Mucosa of gallbladder (tissue), 1 donor: ENCODE measurements at regions not wholly inside any gene's neighbourhood (a gene's known extent, or its start where the extent isn't known, plus 50 kb on each side); places are given as distances from the start of the nearest gene placed in this dataset.

Source experiments
- DNase-seq: peaks from one replicate; pipeline ENCODE4 v3.0.0-alpha.2; 2020; ENCODE audit warnings: low spot score
- donor health status: DM: no; HTN: no; CAD: no.

GRCh38 chr2:134079373-134079772 is 174.5 kb upstream of the MGAT5 start:
- no peak for DNase-seq

- no peak for DNase-seq
Measured at GRCh38 chr2:134080386-134081089, 173.3 kb upstream of the MGAT5 start.

- DNase-seq = no peak
Measured at GRCh38 chr2:134081238-134081938, 172.5 kb upstream of the MGAT5 start.

GRCh38 chr2:134083548-134083947 is 170.3 kb upstream of the MGAT5 start:
- DNase-seq = no peak

- no peak for DNase-seq
Measured at GRCh38 chr2:134086594-134087219, 167.2 kb upstream of the MGAT5 start.

GRCh38 chr2:134087371-134087921 is 166.4 kb upstream of the MGAT5 start:
- DNase-seq = peak; percentile 50

- no peak for DNase-seq
Measured at GRCh38 chr2:134089454-134089853, 164.4 kb upstream of the MGAT5 start.

GRCh38 chr2:134097740-134098139 is 156.1 kb upstream of the MGAT5 start:
- no peak for DNase-seq

GRCh38 chr2:134098321-134098720 is 155.6 kb upstream of the MGAT5 start:
- DNase-seq = no peak

GRCh38 chr2:134099273-134099672 is 154.6 kb upstream of the MGAT5 start:
- DNase-seq = no peak

- DNase-seq = no peak
Measured at GRCh38 chr2:134103196-134103595, 150.7 kb upstream of the MGAT5 start.

- DNase-seq = no peak
Measured at GRCh38 chr2:134104754-134105153, 149.1 kb upstream of the MGAT5 start.

- no peak for DNase-seq
Measured at GRCh38 chr2:134107402-134107801, 146.5 kb upstream of the MGAT5 start.

- DNase-seq = no peak
Measured at GRCh38 chr2:134108113-134108512, 145.8 kb upstream of the MGAT5 start.

GRCh38 chr2:134109246-134109645 is 144.6 kb upstream of the MGAT5 start:
- no peak for DNase-seq

- DNase-seq = no peak
Measured at GRCh38 chr2:134109725-134110124, 144.1 kb upstream of the MGAT5 start.

GRCh38 chr2:134110532-134110931 is 143.3 kb upstream of the MGAT5 start:
- no peak for DNase-seq

- no peak for DNase-seq
Measured at GRCh38 chr2:134117676-134118075, 136.2 kb upstream of the MGAT5 start.

GRCh38 chr2:134118279-134119116 is 135.4 kb upstream of the MGAT5 start:
- peak; percentile 91 for DNase-seq

GRCh38 chr2:134119117-134119712 is 134.7 kb upstream of the MGAT5 start:
- DNase-seq = no peak

GRCh38 chr2:134119713-134120405 is 134.0 kb upstream of the MGAT5 start:
- peak; percentile 93 for DNase-seq
